ENCODE measurements at regions not wholly inside any gene's neighbourhood (a gene's known extent, or its start where the extent isn't known, plus 50 kb on each side); places are given as distances from the start of the nearest gene placed in this dataset.
"Not testable (repeated sequence)": the region's sequence is repeated elsewhere in the genome, so short reads cannot be mapped to it uniquely, and the experiment has no call there.

DNA sequence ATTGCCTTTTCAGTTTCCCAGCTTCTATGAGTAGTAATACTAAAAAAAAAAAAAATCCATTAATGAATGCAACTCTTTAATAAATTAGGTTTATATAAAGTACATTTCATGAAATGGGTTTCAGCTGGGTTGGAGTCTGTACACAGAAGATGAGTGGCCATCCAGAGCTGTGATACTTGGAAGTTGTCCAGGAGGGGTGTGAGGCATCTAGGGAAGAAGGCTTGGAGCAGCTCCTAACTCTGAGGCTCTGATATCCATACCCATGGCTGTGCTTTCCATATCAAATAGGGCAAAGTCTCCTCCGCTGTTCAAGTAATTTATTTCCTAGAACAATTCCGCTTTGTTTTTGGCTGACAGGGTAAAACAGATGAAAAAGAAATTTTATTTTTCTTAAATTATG, 423.3 kb upstream of the TENM3 start:
- no peak for DNase-seq (ENCODE audit: low read depth)

GRCh38 chr4:181820553-181820952, 422.6 kb upstream of the TENM3 start:
- no peak for DNase-seq (ENCODE audit: low read depth)

- DNase-seq (ENCODE audit: low read depth): no peak
Observed at GRCh38 chr4:181821039-181822004, 421.9 kb upstream of the TENM3 start.

- DNase-seq (ENCODE audit: low read depth): no peak
Observed at GRCh38 chr4:181822005-181822375, 421.2 kb upstream of the TENM3 start.

DNA sequence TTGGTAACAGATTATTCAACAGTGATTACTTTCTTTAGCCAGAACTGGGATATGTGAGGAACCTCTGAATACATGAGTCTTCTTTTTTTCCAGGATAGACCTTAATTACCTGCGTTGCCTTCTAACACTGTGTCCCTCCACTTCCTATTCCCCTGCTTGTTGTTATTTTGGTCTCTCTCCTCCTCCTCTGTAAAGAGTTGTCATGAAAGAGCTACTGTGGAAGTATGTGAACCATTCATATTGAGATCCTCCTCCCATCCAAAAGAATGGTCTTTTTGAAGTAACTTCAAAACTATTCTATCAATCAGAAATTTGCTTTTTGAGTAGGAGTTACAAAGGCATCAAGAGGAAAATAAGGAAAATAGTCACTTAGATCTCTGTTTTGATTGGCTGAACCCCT, 420.0 kb upstream of the TENM3 start:
- no peak for DNase-seq (ENCODE audit: low read depth)

DNA sequence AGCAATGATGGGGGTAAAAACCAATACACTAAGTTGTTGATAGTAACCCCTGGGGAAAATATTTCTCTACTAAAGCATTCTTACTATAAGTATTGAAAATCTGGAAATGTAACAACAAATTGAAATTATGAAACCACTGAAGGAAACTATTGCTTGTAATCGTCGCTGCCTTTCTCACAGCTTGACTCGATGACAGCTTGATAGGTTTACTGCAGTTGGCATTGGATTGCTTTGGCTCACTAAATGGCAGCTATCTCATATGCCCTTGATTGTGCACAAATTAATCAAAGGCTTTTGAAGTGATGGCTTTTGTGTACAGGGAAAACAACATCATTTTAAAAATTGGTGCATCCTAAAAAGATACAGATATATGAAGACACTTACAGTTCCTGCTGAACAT, 419.6 kb upstream of the TENM3 start:
- no peak for DNase-seq (ENCODE audit: low read depth)

DNA sequence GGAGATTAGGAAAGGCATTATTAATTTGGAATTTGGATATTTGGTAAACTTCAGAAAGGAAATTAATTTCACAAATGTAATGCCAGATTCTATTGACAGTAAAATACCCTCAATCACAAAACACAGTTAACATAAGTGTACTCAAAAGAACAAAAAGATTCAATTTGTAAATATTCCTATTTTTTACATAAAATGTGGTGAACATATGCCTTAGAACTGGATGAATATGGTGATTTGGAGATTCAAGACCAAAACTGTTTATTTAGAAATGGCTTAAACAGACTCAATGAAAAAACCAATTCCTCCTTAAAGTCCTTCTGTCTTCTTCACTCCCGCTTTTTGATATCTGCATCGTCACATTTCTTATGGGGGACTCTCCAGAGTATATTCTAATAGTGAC, 417.6 kb upstream of the TENM3 start:
- DNase-seq (ENCODE audit: low read depth): no peak

DNA sequence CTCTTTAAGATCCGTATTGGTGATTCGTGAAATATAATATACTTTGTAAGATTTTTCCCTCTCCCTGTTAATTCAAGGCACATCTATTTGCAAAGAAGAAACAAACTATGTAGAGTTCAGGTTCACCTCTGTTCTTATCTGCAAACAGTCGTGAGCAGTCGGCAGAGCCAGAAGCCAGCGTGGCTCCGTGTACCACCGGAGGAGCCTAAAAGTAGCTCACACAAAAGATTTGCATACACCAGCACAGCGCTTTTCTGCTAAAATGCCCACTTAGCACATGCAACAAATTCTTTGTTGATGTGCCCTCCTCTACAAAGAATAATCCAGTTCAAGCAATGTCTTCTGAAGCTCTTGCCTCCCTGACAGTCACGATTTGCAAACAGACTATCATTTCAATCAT, 416.0 kb upstream of the TENM3 start:
- DNase-seq (ENCODE audit: low read depth): no peak

GRCh38 chr4:181830404-181831035, 412.7 kb upstream of the TENM3 start:
- no peak for DNase-seq (ENCODE audit: low read depth)

- no peak for DNase-seq (ENCODE audit: low read depth)
Observed at GRCh38 chr4:181834071-181834470, 409.1 kb upstream of the TENM3 start.

DNA sequence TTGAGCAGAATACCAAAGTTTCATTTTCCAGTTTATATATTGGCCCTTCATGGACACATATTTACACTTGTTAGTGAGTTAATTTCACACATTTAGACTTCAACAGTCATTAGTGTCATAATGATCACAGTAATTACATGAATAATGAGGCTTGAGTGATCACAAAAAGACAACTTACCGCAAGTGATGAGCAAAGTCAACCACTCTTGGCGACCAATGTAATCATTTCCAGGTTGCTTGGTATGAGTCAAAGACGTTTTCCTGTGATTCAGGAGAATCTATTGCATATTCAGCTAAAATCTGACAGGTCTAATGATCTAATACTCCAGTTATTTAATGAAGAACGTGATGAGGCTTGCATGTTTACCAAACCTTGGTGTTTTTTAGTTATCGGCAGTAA, 407.9 kb upstream of the TENM3 start:
- DNase-seq (ENCODE audit: low read depth): no peak

- DNase-seq (ENCODE audit: low read depth): no peak
Observed at GRCh38 chr4:181838253-181838652, 404.9 kb upstream of the TENM3 start.

GRCh38 chr4:181843797-181844196, 399.4 kb upstream of the TENM3 start:
- DNase-seq (ENCODE audit: low read depth): not testable (repeated sequence)

- DNase-seq (ENCODE audit: low read depth): no peak
Observed at GRCh38 chr4:181845617-181846016, 397.6 kb upstream of the TENM3 start.

- no peak for DNase-seq (ENCODE audit: low read depth)
Observed at GRCh38 chr4:181846934-181847333, 396.3 kb upstream of the TENM3 start.

DNA sequence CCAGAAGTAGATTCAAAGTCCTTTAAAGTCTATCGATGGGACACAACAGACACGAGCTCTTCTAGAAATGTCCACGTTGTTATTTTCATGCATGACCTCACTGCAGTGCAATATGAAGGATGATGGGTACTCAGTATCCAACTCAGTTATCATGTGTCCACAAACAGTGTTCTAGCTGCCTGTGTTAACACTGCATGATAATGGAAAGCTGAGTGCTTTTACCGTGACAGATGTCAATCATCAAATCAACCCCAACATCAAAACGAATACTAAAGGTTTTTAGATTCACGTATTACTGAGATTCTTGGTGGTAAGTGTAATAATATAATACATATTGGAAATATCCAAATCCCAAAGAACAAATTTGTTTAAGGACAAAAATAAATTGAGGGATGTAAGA, 394.8 kb upstream of the TENM3 start:
- DNase-seq (ENCODE audit: low read depth): no peak

DNA sequence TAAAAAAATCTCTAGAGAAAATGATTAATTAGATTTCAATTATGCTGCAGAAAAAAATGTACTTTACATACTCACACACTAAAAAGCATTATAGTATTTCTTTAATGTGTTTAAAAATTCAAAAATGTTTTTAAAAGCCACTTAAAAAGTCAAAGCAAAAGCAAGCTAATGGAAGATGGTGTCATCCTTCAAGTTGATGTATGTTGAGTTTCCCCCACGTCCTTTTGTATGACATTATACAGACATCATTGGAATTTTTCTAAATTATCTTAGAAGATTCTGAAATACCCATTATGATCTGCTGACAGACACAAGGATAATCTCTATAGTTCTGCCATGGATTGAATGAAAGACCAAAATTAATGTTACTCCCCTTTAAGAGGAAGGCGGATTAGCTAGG, 393.7 kb upstream of the TENM3 start:
- no peak for DNase-seq (ENCODE audit: low read depth)

- no peak for DNase-seq (ENCODE audit: low read depth)
Observed at GRCh38 chr4:181853881-181854511, 389.2 kb upstream of the TENM3 start.

- no peak for DNase-seq (ENCODE audit: low read depth)
Observed at GRCh38 chr4:181855307-181855706, 387.9 kb upstream of the TENM3 start.

DNA sequence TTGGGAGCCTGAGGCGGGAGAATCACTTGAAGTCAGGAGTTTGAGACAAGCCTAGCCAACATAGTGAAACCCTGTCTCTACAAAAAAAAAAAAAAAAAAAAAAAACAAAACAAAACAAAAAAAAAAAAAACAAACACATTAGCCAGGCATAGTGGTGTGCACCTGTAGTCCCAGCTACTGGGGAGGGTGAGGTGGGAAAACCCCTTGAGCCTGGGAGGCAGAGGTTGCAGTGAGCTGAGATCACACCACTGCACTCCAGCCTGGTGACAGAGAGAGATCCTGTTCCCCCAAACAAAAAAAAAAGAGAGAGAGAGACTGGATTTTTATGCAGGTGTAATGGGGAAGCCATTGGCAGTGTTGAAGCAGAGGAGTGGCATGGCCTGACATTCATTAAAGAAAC, 385.7 kb upstream of the TENM3 start:
- DNase-seq (ENCODE audit: low read depth): not testable (repeated sequence)

DNA sequence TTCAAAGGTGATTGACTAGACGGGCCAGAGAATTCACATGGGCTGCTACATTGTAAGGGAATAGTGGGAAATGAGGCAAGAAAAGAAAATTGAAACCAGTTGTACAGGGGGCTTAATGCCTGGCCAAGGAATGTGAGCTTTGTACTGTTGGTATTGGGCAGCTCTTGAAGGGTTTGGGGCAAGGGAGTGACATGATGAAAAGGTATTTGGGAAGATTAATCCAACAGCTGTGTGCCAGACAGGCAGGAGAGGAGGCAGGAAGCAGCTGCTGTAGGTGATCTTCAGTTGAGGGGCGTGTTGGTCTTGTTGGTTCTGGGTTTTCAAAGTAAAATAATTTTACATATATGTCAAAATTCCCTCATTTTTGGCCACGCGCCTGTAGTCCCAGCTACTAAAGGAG, 384.5 kb upstream of the TENM3 start:
- no peak for DNase-seq (ENCODE audit: low read depth)

- no peak for DNase-seq (ENCODE audit: low read depth)
Observed at GRCh38 chr4:181859439-181859838, 383.8 kb upstream of the TENM3 start.

- DNase-seq (ENCODE audit: low read depth): no peak
Observed at GRCh38 chr4:181860157-181860556, 383.0 kb upstream of the TENM3 start.
